Stimulated activated CD4-positive, alpha-beta T cell treated with anti-CD3 and anti-CD28 coated beads, Interleukin-12 subunit alpha, Interleukin-12 subunit beta, amount 100 ng/mL, for 48 hours (primary cell): ENCODE measurements at regions not wholly inside any gene's neighbourhood (a gene's known extent, or its start where the extent isn't known, plus 50 kb on each side); places are given as distances from the start of the nearest gene placed in this dataset.
"Not testable (repeated sequence)": the region's sequence is repeated elsewhere in the genome, so short reads cannot be mapped to it uniquely, and the experiment has no call there.

Experiments used
- DNase-seq, 3 donors: peaks; one replicate each; pipeline ENCODE4 v3.0.0-alpha.2; 2020; ENCODE audit warnings: low read depth in 2 of 3, low spot score in 1 of 3

DNA sequence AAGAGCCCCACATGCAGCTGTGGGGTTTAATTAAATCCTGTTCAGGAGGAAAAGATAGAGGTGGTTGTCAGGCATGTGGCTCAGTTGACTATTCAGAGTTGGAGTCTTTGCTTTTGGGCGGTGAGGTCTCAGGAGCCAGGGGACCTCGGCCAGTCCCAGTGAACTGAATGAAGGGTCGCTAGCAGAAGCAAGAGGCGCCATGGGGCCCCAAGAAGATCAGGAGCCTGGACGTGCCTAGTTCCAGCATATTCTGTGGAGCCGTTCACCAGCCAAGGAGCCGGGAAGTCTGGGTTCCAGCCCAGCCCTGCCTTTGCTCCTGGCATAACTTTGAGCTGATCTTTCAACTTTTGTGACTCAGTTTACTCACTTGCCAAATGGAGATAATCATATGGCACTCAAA, 217.7 kb upstream of the IRF2BP2 start:
- no peak for DNase-seq

DNA sequence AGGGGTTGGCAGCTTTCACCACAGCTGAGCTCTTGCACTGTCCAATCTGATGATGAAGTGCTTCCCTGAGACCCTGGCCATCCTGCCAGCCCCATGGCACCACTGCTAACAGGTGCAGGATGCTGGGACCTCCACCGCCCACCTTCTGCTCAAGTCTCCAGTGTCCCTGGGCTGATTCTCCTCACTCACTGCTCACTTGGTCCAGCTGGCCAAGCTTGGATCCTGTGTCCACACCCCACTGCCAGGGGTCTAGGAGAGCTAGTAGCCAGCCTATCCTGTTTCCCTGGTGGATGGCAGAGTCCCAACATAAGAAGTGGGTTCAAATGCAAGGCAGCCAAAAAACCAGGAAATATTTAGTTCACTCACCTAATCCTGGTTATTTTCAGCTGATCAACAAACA, 217.2 kb upstream of the IRF2BP2 start:
- no peak for DNase-seq

DNA sequence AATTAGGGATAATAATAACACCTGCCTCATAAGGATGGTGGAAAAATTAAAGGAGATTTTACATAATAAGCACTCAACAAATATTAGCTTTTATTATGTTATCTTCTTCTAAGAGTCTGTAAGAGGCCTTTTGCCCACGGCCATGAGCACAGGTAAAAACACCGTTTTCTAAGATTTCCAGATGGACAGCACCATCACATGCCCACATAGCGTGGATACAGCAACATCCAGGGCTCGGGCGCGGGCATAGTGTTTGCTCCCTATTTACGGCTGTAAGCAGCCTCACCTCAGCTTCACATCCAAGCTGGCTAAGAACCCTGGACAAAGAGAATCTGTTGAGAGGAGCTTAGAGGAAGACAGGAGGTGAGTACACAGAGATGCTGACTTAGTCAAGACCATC, 216.4 kb upstream of the IRF2BP2 start:
- no peak for DNase-seq

DNA sequence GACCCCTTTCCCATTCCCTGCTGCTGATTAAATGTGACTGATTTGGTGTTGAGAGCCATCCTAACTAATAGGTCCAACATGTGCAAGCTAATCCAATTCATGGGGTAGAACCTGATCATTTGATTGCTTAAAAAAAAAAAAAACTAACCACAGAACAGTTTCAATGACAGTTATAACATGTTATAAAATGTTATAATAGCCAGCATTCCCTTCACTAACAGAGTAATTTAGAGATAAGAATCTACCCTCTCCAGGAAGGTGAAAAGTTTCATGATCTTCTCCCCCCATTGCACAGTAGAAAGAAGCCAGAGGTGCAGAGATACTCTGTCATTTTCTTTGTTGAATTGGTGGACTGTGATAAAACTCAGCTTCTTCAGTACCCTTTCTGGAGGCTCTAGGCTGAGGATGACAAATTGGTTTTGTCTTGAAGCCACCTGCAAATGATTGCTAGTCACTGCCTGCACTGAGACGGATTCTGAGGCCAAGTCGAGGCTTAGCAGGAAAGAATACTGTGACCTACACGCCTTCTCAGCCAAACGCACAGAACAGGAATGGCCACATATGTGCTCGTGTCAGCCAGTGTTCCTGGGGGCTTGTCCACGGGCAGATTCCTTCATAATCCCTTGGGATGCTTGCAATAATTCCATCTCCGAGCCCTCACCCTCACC, 215.7 kb upstream of the IRF2BP2 start:
- no peak for DNase-seq

DNA sequence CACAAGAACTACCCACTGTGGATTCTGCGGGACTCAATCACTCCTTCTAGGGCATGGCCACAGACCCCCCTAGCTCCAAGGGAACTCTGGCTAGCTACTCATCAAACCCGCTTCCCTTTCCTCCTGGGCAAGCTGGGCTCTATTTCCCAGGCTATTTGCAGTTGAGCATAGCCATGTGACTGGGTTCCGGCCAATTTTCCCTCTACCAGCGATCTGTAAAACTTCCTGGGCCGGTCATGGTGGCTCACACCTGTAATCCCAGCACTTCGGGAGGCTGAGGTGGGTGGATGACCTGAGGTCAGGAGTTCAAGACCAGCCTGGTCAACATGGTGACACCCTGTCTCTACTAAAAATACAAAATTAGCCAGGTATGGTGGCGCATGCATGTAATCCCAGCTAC, 214.9 kb upstream of the IRF2BP2 start:
- DNase-seq, result not testable (repeated sequence)

DNA sequence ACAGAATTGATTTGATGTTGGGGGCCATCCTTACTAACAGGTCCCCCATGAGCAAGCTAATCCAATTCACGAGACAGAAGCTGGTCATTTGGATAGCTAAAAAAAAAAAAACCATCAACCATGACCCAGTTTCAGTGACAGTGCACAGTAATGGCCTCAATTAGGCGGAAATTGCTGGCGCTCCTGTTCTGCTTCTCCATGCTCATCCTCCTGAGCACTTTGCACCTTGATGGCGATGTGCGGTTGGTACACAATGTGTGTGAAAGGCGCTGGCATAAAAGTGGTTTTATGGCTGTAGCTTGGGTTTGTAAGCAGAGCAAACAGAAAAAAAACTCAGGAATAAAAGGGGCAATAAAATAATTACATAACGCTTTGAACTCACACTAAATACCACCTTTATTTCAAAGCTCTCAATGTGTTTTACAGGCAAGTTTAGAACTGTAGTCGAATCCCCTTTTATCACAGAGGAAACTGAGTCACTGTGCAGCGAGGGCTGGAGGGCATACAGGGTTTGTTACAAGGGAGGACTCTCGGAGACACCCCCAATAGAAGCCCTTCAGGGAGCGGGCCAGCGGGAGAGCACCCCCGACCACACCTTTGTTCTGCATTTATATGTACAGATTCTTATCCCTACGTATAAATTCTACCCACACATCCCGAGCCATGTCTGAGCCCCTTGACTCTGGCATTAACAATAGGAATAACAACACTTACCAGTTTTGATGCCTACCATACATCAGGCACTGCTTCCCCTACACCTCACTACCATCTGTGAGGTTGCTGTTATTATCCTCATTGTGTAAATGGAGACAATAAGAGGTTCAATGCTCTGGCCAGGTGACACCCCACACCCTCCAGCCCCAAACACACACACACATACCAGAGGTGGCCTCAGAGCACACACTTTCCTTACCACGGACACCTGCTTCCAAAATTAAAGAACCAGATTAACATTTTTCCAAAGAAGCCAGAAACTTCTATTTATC, 213.5 kb upstream of the IRF2BP2 start:
- DNase-seq, result no peak

DNA sequence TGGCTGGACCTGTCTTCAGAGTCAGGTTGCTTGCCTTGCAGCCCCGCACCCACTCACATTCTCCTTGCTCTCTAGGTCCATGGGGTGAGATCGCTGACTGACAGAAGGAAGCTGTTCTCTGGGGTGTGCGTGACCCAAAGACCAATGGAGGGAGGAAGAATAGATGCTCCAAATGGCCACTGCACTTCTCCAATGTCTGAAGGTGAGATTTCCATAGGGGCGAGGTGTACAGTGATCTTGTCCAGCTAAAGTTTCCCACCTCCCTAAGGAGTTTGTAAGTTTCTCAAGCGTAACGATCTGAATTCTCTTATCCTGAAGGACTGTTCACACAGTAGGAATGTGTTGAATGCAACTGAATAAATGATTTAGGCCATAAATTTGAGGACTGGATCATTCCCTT, 211.9 kb upstream of the IRF2BP2 start:
- DNase-seq, result no peak

DNA sequence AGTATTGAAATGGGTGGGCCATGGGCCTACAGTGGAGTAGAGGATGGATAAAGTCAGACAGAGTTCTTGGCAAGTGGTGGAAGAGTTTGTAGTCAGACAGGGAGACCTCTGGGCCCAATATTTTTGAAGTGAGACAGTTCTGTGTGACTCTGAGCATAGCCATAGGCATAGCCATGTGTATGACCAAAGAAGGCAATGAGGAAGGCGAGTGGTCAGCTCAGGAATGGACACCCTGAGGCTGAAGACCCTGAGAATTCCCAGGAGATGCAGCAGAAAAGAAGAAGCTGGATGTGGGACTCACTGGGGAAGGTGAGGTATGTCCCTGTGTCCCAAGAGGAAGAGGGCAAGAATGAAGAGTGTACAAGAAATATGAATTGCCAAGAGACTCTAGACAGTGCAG, 210.6 kb upstream of the IRF2BP2 start:
- DNase-seq, result no peak

DNA sequence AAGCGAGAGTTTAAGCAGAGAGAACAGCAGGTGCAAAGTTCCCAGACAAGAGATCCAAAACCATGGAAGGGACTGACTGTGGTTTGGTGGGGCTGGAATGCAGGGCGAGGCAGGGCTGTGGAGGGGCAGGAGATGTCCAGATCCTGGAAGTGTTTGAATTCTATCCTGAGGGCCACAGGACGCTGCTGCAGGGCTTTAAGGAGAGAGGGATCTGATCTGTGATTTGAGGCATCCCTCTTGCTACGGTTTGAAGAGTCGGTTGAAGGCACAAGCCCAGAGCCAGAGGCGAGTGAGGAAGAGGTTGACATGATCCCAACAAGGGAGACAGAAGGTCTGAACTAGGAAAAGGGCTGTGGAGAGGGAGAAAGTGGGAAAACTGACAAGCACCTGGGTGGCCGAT, 209.9 kb upstream of the IRF2BP2 start:
- DNase-seq, result not testable (repeated sequence)

DNA sequence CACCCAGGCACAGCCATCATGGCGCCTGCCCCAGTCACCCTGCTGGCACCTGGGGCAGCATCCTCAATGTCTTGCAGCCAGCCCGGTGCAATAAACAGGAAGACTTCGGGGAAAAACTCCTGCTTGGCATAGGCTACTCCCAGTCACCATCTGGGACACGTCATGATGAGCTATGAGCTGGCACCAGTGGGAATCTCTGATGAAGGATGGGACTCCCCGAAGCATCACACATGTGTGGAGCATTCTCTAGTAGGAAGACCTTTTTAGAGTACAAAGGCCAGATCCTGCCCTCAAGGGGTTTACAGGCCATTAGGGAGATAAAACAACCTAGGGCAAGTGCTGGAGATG, 208.0 kb upstream of the IRF2BP2 start:
- not testable (repeated sequence) for DNase-seq

DNA sequence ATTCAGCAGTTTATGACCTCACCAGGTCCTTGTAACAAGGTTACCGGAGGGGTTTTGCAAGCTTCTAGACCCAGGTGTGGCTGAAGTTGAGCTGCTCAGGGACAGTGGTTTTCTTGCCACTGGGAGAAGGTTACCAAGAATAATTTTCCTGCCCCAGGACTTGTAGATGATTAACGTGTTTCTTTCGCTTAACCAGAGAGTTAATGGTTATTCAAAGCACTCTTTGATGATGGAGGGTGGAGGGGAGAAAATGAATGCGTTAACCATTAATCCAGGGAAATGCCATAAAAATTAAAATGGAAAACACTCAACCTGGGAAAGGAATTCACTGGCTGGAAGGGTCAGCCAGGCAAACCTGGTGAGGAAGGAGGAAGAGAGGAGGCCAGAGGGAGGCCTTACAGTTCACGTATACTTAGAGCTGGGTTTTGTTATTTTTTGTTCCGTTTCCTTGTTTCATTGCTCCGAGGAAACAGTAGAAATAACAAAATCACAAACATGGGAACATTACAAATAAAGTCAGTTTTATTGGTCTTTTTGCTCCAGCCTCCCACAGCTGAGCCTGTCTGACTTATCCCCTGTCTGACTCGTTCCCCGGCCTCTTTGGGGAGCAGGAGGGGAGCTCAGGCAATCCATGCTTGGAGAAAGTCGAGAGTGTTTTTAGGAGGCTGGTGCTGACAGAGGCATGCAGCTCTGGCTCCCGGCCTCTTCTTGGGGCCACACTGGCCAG, 207.5 kb upstream of the IRF2BP2 start:
- not testable (repeated sequence) for DNase-seq

DNA sequence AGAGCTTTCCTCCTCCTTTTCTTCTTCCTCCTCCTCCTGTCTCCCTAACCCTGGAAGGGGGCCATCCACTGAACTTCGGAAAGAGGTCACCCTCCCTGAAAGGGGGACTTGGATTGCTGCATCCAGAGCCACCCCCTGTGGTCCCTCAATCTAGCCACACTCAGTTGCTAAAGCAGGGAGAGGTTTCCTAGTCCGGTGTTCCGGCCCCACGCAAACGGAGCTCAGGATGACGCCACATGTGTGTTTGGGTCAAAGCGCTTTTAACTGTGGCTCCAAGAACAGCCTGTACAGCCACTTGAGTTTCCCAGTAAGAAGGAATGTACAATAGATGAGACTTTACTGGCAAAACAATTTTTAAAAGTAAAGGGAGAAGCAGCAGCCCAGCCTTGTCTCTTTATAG, 206.9 kb upstream of the IRF2BP2 start:
- DNase-seq, result not testable (repeated sequence)

DNA sequence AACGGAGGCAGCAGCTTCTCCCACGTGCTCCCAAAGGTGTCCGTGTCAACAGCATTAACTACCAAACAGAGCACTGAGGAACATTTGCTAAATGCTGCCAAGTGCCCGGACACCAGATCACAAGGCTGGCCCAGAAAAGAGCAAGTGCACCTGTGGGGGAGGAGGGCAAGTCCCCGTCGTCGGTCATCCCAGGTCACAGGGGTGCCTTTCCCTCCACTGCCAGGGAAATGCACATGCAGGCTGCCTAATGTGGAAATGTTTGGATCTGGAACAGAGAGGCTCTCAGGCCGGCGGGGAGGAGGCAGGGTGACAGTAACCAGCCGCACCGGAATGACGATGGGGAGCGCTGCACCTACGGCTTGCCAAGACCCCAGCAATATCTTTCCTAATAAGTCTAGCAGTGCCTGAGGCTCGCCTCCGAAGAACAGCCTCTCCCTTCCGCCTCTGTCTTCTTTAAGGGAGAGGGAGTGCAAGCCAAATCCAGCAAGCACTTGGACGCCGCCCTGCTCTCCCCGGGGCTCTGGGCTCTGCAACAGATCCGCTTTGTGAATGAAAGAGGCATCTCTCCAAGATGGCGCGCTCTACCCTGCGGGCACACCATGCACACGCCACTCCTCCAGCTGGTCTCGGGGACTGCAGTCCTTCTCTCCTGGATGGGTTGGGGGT, 206.3 kb upstream of the IRF2BP2 start:
- DNase-seq, result not testable (repeated sequence)

DNA sequence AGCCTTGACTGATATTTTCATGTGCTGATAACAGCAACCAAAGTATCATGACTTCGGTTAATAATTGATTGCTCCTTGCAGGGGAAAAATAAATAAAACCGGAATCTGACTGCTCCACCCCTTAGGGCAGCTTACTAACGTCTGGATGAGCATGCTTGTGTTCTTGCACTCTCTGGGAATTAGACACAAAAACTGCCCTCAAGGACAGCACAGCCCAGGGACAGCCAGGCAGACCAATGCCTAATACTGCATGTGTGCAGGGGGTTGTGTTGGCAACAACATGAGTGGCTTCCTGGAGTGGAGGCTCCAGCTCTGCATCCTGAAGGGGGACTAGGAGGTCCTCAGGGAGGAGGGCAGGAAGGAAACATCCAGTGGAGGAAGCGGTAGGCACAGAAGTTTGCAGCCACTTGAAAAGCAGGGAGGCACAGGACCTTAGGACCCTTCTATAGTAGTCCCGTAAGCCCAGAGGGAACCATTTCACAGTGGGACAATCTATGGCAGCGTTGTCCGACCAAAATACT, 205.4 kb upstream of the IRF2BP2 start:
- DNase-seq, result not testable (repeated sequence)

DNA sequence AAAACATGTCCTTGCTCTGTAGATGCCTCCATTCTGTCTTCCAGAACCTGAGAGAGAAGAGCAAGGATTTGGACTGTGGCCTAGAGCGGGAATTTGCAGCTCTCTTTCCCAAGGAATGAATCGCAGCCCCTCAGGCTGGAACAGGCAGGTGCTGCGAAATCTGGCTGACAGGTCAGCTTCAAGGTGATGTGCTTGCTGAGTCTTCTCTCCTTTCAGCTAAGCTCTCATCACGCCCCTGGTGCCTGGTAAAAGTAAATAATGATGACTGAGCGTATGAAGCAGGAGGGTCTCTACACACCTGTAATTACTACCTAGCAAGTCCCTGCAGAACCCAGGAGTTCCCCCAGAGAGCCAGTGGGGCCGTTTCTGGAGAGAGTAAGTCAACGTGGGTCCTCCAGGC, 204.3 kb upstream of the IRF2BP2 start:
- DNase-seq, result not testable (repeated sequence)

DNA sequence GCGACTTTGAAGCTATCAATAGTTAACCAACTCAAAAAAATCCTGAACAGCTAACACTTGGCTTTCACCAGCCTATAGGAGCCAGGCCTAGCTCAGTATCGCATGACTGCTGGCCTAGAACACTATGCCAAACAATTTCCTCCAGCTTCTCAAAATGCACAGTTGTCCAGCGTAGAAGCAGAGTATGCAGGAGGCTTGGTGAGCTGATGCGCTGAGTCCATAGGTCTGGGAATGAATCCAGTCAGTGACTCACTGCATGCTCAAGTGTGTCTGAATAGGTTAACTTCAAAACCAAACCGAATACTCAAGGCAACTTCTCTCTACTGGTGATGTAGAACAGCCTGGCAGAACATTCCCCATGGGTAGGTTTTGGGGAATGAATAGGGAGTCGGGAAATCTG, 201.8 kb upstream of the IRF2BP2 start:
- not testable (repeated sequence) for DNase-seq

DNA sequence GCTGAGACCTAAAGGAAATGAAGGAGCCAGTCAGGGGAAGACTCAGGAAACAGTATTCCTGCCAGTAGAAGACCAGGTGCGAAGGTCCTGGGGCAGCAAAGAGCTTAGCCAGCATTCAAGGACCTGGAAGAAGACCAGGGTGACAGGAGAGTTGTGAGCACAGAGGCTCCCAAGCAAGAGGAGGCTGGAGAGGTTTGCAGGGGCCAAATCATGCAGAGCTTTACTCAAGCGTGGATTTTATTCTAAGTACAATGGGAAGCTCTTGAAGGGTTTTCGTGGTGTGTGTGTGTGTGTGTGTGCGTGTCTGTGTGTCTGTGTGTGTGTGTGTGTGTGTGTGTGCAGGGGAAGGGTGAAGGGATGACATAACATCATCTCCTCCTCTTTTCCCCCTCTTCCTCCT, 200.7 kb upstream of the IRF2BP2 start:
- not testable (repeated sequence) for DNase-seq

DNA sequence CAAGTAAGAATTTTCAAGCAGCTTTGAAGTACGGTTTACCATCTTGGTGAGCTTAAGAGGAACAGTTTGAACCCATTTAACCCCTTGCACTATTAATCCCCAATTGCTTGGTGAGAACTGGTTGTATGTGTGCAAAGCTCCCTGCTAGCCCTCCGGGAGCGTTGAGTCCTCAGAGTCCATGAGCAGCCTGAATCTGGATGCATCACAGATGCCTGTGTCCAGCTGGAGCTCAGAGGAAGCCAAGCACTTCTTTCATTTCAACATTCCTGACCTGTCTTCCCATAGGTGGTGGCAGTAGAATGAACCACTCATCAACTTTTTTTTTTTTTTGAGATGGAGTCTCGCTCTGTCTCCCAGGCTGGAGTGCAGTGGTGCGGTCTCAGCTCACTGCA, 199.9 kb upstream of the IRF2BP2 start:
- DNase-seq, result not testable (repeated sequence)

DNA sequence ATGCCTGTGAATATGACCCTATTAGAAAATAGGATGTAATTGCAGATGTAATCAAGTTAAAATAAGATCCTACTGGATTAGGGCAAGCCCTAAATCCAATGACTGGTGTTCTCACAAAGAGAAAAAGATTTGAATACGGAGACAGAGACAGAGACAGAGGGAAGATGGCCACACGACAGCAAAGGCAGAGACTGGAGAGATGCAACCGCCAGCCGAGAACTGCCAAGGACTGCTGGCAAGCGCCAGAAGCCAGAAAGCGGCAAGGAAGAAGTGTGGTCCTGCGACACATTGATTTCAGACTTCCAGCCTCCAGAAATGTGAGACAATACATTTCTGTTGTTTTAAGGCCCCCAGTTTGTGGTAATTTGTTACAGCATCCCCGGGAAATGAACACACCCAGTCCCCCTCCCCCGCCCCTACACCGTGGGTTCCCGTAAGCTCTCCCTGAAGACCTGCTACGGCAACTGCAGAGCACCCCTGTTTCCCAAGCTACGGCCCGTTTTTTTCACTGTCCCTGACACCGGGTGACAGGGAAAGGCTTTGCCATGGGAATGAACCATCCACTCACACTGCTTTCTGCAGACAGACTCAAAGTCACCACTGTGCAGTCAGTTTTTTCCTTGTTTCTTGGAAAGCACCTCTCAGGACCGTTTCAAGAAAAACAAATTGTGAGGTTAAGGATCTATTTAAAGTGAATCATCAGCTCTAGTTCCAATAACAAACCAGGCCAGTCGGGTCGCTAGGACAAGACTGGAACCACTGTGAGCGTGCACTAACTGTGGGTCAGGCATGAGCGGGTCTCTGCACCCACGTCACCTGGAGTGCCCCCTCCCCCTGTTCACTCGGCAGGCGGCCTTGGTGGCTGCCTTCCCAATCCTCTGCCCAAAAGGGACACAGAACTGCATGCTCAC, 199.2 kb upstream of the IRF2BP2 start:
- not testable (repeated sequence) for DNase-seq

DNA sequence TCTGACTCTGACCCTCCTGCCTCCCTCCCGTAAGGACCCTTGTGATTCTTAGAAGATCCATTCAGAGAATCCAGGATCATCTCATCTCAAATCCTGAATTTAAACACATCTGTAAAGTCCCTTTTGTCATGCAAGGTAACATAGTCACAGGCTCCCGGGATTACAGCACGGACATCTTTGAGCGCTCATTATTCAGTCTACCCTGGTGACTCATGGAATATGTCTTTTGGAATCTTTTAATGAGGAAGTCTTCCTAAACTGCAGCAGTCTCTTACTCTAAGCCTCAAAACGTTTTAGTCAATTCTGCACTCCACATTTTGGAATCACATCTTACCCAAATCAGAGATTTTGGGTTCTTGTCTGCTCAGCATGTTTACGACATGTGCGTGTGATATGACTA, 198.5 kb upstream of the IRF2BP2 start:
- DNase-seq, result not testable (repeated sequence)
